ENCODE measurements at regions not wholly inside any gene's neighbourhood (a gene's known extent, or its start where the extent isn't known, plus 50 kb on each side); places are given as distances from the start of the nearest gene placed in this dataset.
"Not testable (repeated sequence)": the region's sequence is repeated elsewhere in the genome, so short reads cannot be mapped to it uniquely, and the experiment has no call there.

- peaks cover 8% of the 10 kb centered on the region for H3K27me3 ChIP-seq (ENCODE audit: control insufficient read depth, insufficient read depth, low read length)
- CTCF ChIA-PET = no interaction called here
- POLR2A ChIA-PET = no interaction called here
Measured at GRCh38 chr9:95780751-95781150, 94.7 kb upstream of the ERCC6L2 start.

GRCh38 chr9:95780121-95780520 is 95.4 kb upstream of the ERCC6L2 start:
- DNase-seq (ENCODE audit: low read depth) = no peak
- H3K4me3 ChIP-seq (ENCODE audit: low read depth, low read length) = no peak overlapping the region
- ChIA-PET CTCF (no interaction called here), POLR2A (no interaction called here)
- TF ChIP-seq CTCF (IDR thresholded peaks at IDR 0.05; ENCODE audit: insufficient read depth, low read depth, low read length) = no peak
- H3K36me3 ChIP-seq (ENCODE audit: control insufficient read depth, insufficient read depth, low read length) = no peaks in the 10 kb centered on the region
- H3K27me3 ChIP-seq (ENCODE audit: control insufficient read depth, insufficient read depth, low read length) = peaks cover 10% of the 10 kb centered on the region

More at GRCh38 chr9:95780751-95781150, 94.7 kb upstream of the ERCC6L2 start:
- TF ChIP-seq CTCF (IDR thresholded peaks at IDR 0.05; ENCODE audit: insufficient read depth, low read depth, low read length) = no peak
- H3K36me3 ChIP-seq (ENCODE audit: control insufficient read depth, insufficient read depth, low read length) = no peaks in the 10 kb centered on the region
- DNase-seq (ENCODE audit: low read depth) = no peak
- no peak overlapping the region for H3K4me3 ChIP-seq (ENCODE audit: low read depth, low read length)

- CTCF ChIA-PET; H3K4me3 ChIP-seq (ENCODE audit: low read depth, low read length); POLR2A ChIA-PET; H3K36me3 ChIP-seq (ENCODE audit: control insufficient read depth, insufficient read depth, low read length); DNase-seq (ENCODE audit: low read depth): not testable (repeated sequence)
- peaks cover 13% of the 10 kb centered on the region for H3K27me3 ChIP-seq (ENCODE audit: control insufficient read depth, insufficient read depth, low read length)
Measured at GRCh38 chr9:95779597-95779996, 95.9 kb upstream of the ERCC6L2 start.

- ChIA-PET POLR2A (no interaction called here), CTCF (no interaction called here)
Measured at GRCh38 chr9:95778957-95779356, 96.5 kb upstream of the ERCC6L2 start.

GRCh38 chr9:95777136-95777535 is 98.4 kb upstream of the ERCC6L2 start:
- Histone ChIP-seq H3K36me3 (ENCODE audit: control insufficient read depth, insufficient read depth, low read length) (no peaks in the 10 kb centered on the region), H3K4me3 (ENCODE audit: low read depth, low read length) (no peak overlapping the region), H3K27me3 (ENCODE audit: control insufficient read depth, insufficient read depth, low read length) (peaks cover 17% of the 10 kb centered on the region)
- TF ChIP-seq CTCF (IDR thresholded peaks at IDR 0.05; ENCODE audit: insufficient read depth, low read depth, low read length) = no peak
- no peak for DNase-seq (ENCODE audit: low read depth)
- POLR2A ChIA-PET = no interaction called here
- CTCF ChIA-PET = no interaction called here

More at GRCh38 chr9:95778957-95779356, 96.5 kb upstream of the ERCC6L2 start:
- H3K27me3 ChIP-seq (ENCODE audit: control insufficient read depth, insufficient read depth, low read length) = peaks cover 15% of the 10 kb centered on the region
- TF ChIP-seq CTCF (IDR thresholded peaks at IDR 0.05; ENCODE audit: insufficient read depth, low read depth, low read length) = no peak
- H3K36me3 ChIP-seq (ENCODE audit: control insufficient read depth, insufficient read depth, low read length) = no peaks in the 10 kb centered on the region
- no peak for DNase-seq (ENCODE audit: low read depth)
- no peak overlapping the region for H3K4me3 ChIP-seq (ENCODE audit: low read depth, low read length)

- no peak for DNase-seq (ENCODE audit: low read depth)
Measured at GRCh38 chr9:95776176-95776575, 99.3 kb upstream of the ERCC6L2 start.

More at GRCh38 chr9:95776176-95776575, 99.3 kb upstream of the ERCC6L2 start:
- TF ChIP-seq CTCF (IDR thresholded peaks at IDR 0.05; ENCODE audit: insufficient read depth, low read depth, low read length) = no peak
- H3K36me3 ChIP-seq (ENCODE audit: control insufficient read depth, insufficient read depth, low read length) = no peaks in the 10 kb centered on the region
- ChIA-PET CTCF (no interaction called here), POLR2A (no interaction called here)
- no peak overlapping the region for H3K4me3 ChIP-seq (ENCODE audit: low read depth, low read length)
- H3K27me3 ChIP-seq (ENCODE audit: control insufficient read depth, insufficient read depth, low read length) = peaks cover 18% of the 10 kb centered on the region

Measured in BJ (cell line).